CD4-positive, alpha-beta T cell treated with Interleukin-17A for 1 hour (primary cell): ENCODE measurements at regions not wholly inside any gene's neighbourhood (a gene's known extent, or its start where the extent isn't known, plus 50 kb on each side); places are given as distances from the start of the nearest gene placed in this dataset.

Source experiments
- DNase-seq: peaks from one replicate; pipeline ENCODE4 v3.0.0-alpha.2; 2020

DNA sequence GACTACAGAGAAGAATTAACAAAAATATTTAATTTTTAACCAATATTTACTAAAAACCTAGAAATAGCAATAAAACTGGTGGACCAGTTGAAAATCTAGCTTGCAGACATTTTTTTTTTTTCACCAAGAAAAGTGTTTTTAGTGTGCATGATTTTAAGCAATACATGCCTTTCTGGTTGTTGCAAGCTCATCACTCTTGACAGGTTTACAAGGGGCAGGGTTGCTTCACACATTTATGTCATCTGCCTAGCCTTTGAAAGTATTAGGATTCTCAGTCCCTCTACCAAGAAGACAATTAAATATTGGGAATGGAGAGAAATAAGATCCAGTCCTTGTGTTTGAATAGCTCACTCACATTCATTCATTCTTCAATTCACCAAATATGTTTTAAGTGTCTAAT, 53.8 kb upstream of the LYPLAL1 start:
- no peak for DNase-seq

DNA sequence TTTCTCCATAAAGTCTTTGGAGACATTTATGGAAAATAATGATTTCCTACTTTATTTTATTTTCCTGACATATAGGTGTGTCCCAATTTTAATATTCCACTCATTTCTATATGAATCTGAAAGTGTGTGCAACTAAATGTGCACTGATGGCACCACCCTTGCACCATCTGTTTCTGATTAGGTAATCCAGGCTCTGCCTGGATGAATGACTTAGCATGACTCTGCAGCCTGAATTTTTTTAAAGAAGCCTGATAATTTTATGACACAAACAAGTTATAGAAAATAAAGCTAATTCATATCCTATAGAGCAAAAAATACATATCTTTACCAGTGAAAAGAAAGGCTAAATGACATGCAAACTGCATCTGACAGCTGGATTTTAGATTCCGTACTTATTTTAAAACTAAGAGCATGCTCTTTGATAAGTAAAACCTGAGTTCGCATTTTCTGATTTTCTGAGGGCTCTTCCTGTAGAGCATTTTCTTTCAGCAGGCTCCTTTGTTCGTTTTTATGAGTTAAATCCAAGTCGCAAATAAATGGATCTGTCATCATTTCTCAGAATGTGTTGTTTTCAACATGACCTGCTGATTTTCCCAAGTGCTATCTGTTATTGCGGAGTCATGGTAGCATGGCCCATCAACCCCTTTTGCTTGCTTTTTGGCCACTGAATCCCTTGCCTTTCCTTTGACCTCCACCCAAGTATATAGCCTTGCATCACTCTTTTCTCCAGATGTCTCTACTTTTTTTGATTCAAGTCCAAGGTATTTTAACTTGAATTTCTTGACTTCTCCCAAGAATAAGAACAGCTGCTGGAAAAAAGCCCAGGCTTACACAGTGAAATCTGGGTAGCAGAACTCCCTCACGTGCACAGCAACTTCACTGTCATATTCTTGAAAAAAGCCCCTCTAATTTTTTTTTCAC, 52.8 kb upstream of the LYPLAL1 start:
- no peak for DNase-seq

GRCh38 chr1:219121679-219122078, 52.0 kb upstream of the LYPLAL1 start:
- DNase-seq: no peak

DNA sequence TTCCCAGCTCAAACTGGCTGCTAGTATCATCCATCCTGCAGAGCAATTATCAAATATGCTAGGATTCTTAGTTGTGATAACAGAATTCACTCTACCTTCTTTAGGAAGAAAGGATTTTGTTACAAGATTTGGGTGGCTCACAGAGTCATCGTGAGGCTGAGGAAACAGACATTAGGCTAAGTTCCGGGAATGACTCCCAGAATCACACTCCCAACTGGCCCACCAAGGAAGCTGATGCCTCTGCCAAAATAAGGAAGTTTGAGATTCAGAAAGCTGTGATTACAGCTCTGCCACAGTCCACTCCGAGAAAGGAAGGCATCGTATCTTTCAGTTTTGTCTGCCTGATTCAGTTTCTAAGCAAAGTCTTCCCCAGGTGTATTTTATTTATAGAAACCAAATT, 50.6 kb upstream of the LYPLAL1 start:
- DNase-seq: no peak
